Liver (tissue), 3 donors: ENCODE measurements at regions not wholly inside any gene's neighbourhood (a gene's known extent, or its start where the extent isn't known, plus 50 kb on each side); places are given as distances from the start of the nearest gene placed in this dataset.

Experiments used
- GABPA ChIP-seq, 2 donors: IDR thresholded peaks in 1 of 2; conservative IDR thresholded peaks in 1 of 2; 2 replicates each; pipeline ENCODE4 v1.6.1; 2016; ENCODE audit warnings: antibody characterized with exemption in 2 of 2, mild to moderate bottlenecking in 1 of 2, moderate library complexity in 1 of 2
- JUND ChIP-seq, 2 donors: IDR thresholded peaks; 2 replicates each; pipeline ENCODE4 v1.6.1; 2016; ENCODE audit warnings: antibody characterized with exemption in 2 of 2
- RAD21 ChIP-seq, 2 donors: IDR thresholded peaks; 2 replicates each; pipeline ENCODE4 v1.6.1; 2016; ENCODE audit warnings: antibody characterized with exemption in 2 of 2, mild to moderate bottlenecking in 2 of 2
- RXRA ChIP-seq, 2 donors: IDR thresholded peaks; 2 replicates each; pipeline ENCODE4 v1.6.1; 2017 to 2018; ENCODE audit warnings: antibody characterized with exemption in 2 of 2, mild to moderate bottlenecking in 1 of 2
- TAF1 ChIP-seq: conservative IDR thresholded peaks from 2 replicates; pipeline ENCODE4 v1.6.1; 2016; ENCODE audit warnings: antibody characterized with exemption, mild to moderate bottlenecking
- YY1 ChIP-seq: IDR thresholded peaks from 2 replicates; pipeline ENCODE4 v1.6.1; 2016; ENCODE audit warnings: antibody characterized with exemption, mild to moderate bottlenecking
- TF ChIP-seq, protein P1 (sequence below): fragments of 150-350 bp; IDR thresholded peaks from 2 replicates; pipeline ENCODE4 v1.5.1; 2017; ENCODE audit warnings: improper control_type of control experiment, low read depth, low read length; ENCODE audit not compliant: missing input control
- TF ChIP-seq, protein P2 (sequence below): IDR thresholded peaks from 2 replicates; pipeline ENCODE4 v1.6.1; 2016; ENCODE audit warnings: antibody characterized with exemption
- TF ChIP-seq, protein P3 (sequence below): IDR thresholded peaks from 2 replicates; pipeline ENCODE4 v1.6.1; 2016; ENCODE audit warnings: antibody characterized with exemption, mild to moderate bottlenecking
- donor health status: healthy.
- donor health status: healthy.

DNA sequence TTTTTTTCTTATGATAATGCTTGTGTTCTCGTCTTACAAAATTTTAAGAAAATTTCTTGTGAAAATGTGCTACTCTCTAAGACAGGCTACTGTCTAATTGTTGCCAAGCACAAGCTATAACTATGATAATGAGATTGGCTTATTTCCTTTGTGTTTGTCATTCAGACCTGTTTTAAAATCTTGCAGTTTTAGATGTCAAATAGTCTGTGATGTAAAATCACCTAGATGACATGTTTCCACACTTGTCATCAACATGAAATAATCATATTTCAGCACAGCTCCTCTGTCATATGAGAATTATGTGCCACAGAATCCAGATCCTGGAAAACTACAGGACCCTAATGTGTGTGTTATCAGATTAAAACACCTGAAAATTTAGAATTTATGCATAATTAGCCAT lies 539.7 kb downstream of the USP25 start:
- TF ChIP-seq TAF1 (no peak), GABPA (IDR thresholded peaks at IDR 0.05 in 1 of 2, conservative IDR thresholded peaks at IDR 0.05 in 1 of 2) (no peak), JUND (IDR thresholded peaks at IDR 0.05) (no peak), RXRA (IDR thresholded peaks at IDR 0.05) (no peak), RAD21 (IDR thresholded peaks at IDR 0.05) (no peak), YY1 (no peak)
- TF ChIP-seq, protein P1, sequence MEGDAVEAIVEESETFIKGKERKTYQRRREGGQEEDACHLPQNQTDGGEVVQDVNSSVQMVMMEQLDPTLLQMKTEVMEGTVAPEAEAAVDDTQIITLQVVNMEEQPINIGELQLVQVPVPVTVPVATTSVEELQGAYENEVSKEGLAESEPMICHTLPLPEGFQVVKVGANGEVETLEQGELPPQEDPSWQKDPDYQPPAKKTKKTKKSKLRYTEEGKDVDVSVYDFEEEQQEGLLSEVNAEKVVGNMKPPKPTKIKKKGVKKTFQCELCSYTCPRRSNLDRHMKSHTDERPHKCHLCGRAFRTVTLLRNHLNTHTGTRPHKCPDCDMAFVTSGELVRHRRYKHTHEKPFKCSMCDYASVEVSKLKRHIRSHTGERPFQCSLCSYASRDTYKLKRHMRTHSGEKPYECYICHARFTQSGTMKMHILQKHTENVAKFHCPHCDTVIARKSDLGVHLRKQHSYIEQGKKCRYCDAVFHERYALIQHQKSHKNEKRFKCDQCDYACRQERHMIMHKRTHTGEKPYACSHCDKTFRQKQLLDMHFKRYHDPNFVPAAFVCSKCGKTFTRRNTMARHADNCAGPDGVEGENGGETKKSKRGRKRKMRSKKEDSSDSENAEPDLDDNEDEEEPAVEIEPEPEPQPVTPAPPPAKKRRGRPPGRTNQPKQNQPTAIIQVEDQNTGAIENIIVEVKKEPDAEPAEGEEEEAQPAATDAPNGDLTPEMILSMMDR: no peak
- TF ChIP-seq, protein P2, sequence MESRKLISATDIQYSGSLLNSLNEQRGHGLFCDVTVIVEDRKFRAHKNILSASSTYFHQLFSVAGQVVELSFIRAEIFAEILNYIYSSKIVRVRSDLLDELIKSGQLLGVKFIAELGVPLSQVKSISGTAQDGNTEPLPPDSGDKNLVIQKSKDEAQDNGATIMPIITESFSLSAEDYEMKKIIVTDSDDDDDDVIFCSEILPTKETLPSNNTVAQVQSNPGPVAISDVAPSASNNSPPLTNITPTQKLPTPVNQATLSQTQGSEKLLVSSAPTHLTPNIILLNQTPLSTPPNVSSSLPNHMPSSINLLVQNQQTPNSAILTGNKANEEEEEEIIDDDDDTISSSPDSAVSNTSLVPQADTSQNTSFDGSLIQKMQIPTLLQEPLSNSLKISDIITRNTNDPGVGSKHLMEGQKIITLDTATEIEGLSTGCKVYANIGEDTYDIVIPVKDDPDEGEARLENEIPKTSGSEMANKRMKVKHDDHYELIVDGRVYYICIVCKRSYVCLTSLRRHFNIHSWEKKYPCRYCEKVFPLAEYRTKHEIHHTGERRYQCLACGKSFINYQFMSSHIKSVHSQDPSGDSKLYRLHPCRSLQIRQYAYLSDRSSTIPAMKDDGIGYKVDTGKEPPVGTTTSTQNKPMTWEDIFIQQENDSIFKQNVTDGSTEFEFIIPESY: no peak
- TF ChIP-seq, protein P3, sequence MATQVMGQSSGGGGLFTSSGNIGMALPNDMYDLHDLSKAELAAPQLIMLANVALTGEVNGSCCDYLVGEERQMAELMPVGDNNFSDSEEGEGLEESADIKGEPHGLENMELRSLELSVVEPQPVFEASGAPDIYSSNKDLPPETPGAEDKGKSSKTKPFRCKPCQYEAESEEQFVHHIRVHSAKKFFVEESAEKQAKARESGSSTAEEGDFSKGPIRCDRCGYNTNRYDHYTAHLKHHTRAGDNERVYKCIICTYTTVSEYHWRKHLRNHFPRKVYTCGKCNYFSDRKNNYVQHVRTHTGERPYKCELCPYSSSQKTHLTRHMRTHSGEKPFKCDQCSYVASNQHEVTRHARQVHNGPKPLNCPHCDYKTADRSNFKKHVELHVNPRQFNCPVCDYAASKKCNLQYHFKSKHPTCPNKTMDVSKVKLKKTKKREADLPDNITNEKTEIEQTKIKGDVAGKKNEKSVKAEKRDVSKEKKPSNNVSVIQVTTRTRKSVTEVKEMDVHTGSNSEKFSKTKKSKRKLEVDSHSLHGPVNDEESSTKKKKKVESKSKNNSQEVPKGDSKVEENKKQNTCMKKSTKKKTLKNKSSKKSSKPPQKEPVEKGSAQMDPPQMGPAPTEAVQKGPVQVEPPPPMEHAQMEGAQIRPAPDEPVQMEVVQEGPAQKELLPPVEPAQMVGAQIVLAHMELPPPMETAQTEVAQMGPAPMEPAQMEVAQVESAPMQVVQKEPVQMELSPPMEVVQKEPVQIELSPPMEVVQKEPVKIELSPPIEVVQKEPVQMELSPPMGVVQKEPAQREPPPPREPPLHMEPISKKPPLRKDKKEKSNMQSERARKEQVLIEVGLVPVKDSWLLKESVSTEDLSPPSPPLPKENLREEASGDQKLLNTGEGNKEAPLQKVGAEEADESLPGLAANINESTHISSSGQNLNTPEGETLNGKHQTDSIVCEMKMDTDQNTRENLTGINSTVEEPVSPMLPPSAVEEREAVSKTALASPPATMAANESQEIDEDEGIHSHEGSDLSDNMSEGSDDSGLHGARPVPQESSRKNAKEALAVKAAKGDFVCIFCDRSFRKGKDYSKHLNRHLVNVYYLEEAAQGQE: no peak
